NT2/D1 (cell line): ENCODE measurements at regions not wholly inside any gene's neighbourhood (a gene's known extent, or its start where the extent isn't known, plus 50 kb on each side); places are given as distances from the start of the nearest gene placed in this dataset.

Source experiments
- SUZ12 ChIP-seq: IDR thresholded peaks from 2 replicates; pipeline ENCODE4 v1.6.1; 2011; ENCODE audit not compliant: insufficient read length, insufficient read depth; ENCODE audit errors: extremely low read depth
- ZNF274 ChIP-seq: IDR thresholded peaks from 2 replicates; pipeline ENCODE4 v1.6.1; 2011; ENCODE audit warnings: mild to moderate bottlenecking, low read depth, low read length

- TF ChIP-seq ZNF274 (no peak), SUZ12 (no peak)
Observed at GRCh38 chr20:11047559-11047958, 373.8 kb upstream of the JAG1 start.
